ENCODE measurements at regions not wholly inside any gene's neighbourhood (a gene's known extent, or its start where the extent isn't known, plus 50 kb on each side); places are given as distances from the start of the nearest gene placed in this dataset.

DNA sequence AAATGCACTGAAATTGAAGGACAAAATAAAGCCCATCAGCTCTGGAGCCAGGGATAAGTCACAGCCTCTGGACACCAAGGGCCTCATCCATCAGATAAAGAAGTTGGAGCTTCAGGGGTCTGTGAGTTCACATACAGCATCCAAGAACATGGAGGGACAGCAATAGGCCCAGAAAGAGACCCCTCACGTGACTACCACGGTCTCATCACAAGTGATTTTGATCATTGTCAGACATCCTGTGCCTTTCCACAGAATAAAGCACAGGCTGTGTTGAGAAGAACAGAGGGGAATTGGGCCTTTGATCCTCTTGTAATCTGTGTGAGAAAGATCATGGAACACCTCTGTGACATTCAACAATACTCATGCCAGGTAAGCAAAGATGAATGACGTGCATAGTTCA lies 65.2 kb upstream of the CTAGE1 start:
- DNase-seq, result no peak
- TF ChIP-seq EZH2 (optimal IDR thresholded peaks at IDR 0.05; ENCODE audit: low read depth, low read length) (no peak), EZH2phosphoT487 (IDR thresholded peaks at IDR 0.05; ENCODE audit: low read length) (no peak)
- TF ChIP-seq, protein P1, sequence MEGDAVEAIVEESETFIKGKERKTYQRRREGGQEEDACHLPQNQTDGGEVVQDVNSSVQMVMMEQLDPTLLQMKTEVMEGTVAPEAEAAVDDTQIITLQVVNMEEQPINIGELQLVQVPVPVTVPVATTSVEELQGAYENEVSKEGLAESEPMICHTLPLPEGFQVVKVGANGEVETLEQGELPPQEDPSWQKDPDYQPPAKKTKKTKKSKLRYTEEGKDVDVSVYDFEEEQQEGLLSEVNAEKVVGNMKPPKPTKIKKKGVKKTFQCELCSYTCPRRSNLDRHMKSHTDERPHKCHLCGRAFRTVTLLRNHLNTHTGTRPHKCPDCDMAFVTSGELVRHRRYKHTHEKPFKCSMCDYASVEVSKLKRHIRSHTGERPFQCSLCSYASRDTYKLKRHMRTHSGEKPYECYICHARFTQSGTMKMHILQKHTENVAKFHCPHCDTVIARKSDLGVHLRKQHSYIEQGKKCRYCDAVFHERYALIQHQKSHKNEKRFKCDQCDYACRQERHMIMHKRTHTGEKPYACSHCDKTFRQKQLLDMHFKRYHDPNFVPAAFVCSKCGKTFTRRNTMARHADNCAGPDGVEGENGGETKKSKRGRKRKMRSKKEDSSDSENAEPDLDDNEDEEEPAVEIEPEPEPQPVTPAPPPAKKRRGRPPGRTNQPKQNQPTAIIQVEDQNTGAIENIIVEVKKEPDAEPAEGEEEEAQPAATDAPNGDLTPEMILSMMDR (IDR thresholded peaks at IDR 0.05; ENCODE audit: low read length), result no peak
- Histone ChIP-seq H3K9me2 (replicated peaks; ENCODE audit: insufficient read depth, low read length) (no peaks in the 10 kb centered on the region), H3K79me2 (ENCODE audit: low read length) (no peaks in the 10 kb centered on the region), H3K4me3 (ENCODE audit: low read length) (no peak overlapping the region), H4K20me1 (ENCODE audit: insufficient read depth, low read length) (no peaks in the 10 kb centered on the region), H3K9ac (ENCODE audit: low read length) (no peak overlapping the region), H3K4me2 (ENCODE audit: low read depth, low read length) (no peak overlapping the region), H3K27ac (ENCODE audit: low read length) (no peak overlapping the region), H2AFZ (ENCODE audit: low read length) (no peak overlapping the region), H3K36me3 (replicated peaks; ENCODE audit: insufficient read depth, low read length) (no peaks in the 10 kb centered on the region), H3F3A (ENCODE audit: insufficient read depth, low read length) (no peaks in the 10 kb centered on the region), H3K27me3 (replicated peaks; ENCODE audit: insufficient read depth, low read length) (no peaks in the 10 kb centered on the region), H3K9me3 (replicated peaks; ENCODE audit: insufficient read depth, low read length) (no peaks in the 10 kb centered on the region), H3K4me1 (ENCODE audit: low read length) (no peaks in the 10 kb centered on the region)

DNA sequence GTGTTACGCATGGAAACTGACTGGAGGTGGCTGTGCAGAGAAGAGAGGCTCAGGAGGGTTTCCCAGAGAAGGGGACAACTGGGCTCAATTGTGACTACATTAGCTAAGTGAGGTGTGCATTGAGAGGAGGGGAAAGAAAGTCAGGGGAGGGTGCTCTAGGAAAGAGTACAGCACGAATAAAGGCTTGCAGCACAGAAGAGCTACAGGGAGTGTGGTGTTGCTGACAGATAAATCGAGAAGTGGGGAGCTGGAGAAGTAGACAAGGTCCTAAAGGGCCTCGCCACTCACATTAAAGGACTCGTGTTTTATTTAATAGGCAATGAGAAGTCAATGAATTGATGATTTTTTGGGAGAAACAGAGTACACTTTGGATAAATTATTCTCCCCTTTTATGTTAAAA lies 65.7 kb upstream of the CTAGE1 start:
- Histone ChIP-seq H3K27ac (ENCODE audit: low read length) (no peak overlapping the region), H3K4me3 (ENCODE audit: low read length) (no peak overlapping the region), H3K9ac (ENCODE audit: low read length) (no peak overlapping the region), H3K4me1 (ENCODE audit: low read length) (no peaks in the 10 kb centered on the region), H3F3A (ENCODE audit: insufficient read depth, low read length) (no peaks in the 10 kb centered on the region), H4K20me1 (ENCODE audit: insufficient read depth, low read length) (no peaks in the 10 kb centered on the region), H3K36me3 (replicated peaks; ENCODE audit: insufficient read depth, low read length) (no peaks in the 10 kb centered on the region), H3K4me2 (ENCODE audit: low read depth, low read length) (no peak overlapping the region), H3K79me2 (ENCODE audit: low read length) (no peaks in the 10 kb centered on the region), H3K27me3 (replicated peaks; ENCODE audit: insufficient read depth, low read length) (no peaks in the 10 kb centered on the region), H2AFZ (ENCODE audit: low read length) (no peak overlapping the region), H3K9me2 (replicated peaks; ENCODE audit: insufficient read depth, low read length) (no peaks in the 10 kb centered on the region), H3K9me3 (replicated peaks; ENCODE audit: insufficient read depth, low read length) (no peaks in the 10 kb centered on the region)
- TF ChIP-seq EZH2 (optimal IDR thresholded peaks at IDR 0.05; ENCODE audit: low read depth, low read length) (no peak), EZH2phosphoT487 (IDR thresholded peaks at IDR 0.05; ENCODE audit: low read length) (no peak)
- TF ChIP-seq, protein P1 (IDR thresholded peaks at IDR 0.05; ENCODE audit: low read length), result no peak
- no peak for DNase-seq

DNA sequence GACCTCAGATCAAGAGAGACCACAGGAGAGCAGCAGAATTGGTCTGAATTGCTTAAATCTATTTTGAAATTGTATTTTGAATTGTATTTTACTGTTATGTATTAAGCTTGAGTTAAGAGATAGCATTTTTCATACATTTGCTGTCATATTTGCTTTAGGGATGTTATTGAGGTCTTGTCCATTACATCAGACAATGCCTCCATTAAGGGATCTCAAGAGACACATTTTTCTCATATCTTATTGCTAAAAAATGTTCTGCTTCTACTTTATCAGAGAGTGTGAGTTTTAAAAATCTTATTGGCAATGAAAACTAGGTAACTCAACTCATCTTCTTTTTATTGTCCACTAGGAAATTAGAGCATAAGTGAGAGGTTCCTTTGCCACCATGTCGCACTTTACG lies 66.8 kb upstream of the CTAGE1 start:
- DNase-seq, result no peak
- Histone ChIP-seq H3K9me3 (replicated peaks; ENCODE audit: insufficient read depth, low read length) (no peaks in the 10 kb centered on the region), H3K27ac (ENCODE audit: low read length) (no peak overlapping the region), H3K4me1 (ENCODE audit: low read length) (no peaks in the 10 kb centered on the region), H3K4me3 (ENCODE audit: low read length) (no peak overlapping the region), H3K4me2 (ENCODE audit: low read depth, low read length) (no peak overlapping the region), H3K9ac (ENCODE audit: low read length) (no peak overlapping the region), H4K20me1 (ENCODE audit: insufficient read depth, low read length) (no peaks in the 10 kb centered on the region), H3K9me2 (replicated peaks; ENCODE audit: insufficient read depth, low read length) (no peaks in the 10 kb centered on the region), H3K79me2 (ENCODE audit: low read length) (no peaks in the 10 kb centered on the region), H3K27me3 (replicated peaks; ENCODE audit: insufficient read depth, low read length) (no peaks in the 10 kb centered on the region), H3K36me3 (replicated peaks; ENCODE audit: insufficient read depth, low read length) (no peaks in the 10 kb centered on the region), H2AFZ (ENCODE audit: low read length) (no peak overlapping the region), H3F3A (ENCODE audit: insufficient read depth, low read length) (no peaks in the 10 kb centered on the region)
- no peak for TF ChIP-seq EZH2 (optimal IDR thresholded peaks at IDR 0.05; ENCODE audit: low read depth, low read length)
- TF ChIP-seq, protein P1 (IDR thresholded peaks at IDR 0.05; ENCODE audit: low read length), result no peak
- TF ChIP-seq EZH2phosphoT487 (IDR thresholded peaks at IDR 0.05; ENCODE audit: low read length), result no peak

Measured in MM.1S (cell line).